ENCODE measurements at regions not wholly inside any gene's neighbourhood (a gene's known extent, or its start where the extent isn't known, plus 50 kb on each side); places are given as distances from the start of the nearest gene placed in this dataset.

- Mint-ChIP-seq H3K36me3 (no peaks in the 10 kb centered on the region), H3K27ac (no peak overlapping the region), H3K27me3 (ENCODE audit: low read depth) (peaks cover 4% of the 10 kb centered on the region), H3K9me3 (peaks cover 3% of the 10 kb centered on the region), H3K4me1 (no peaks in the 10 kb centered on the region), H3K4me3 (no peak overlapping the region)
- TF ChIP-seq CTCF (IDR thresholded peaks at IDR 0.05; ENCODE audit: unreplicated experiment) = no peak
- DNase-seq (ENCODE audit: low spot score in 2 of 2, unreplicated experiment in 2 of 2) = no peak
Measured at GRCh38 chr7:142689439-142690120, 59.7 kb upstream of the PRSS1 start.

GRCh38 chr7:142685877-142686508, 63.3 kb upstream of the PRSS1 start:
- H3K9me3 Mint-ChIP-seq = peaks cover 3% of the 10 kb centered on the region
- no peak for DNase-seq (ENCODE audit: low spot score in 2 of 2, unreplicated experiment in 2 of 2)
- H3K4me3 Mint-ChIP-seq = no peak overlapping the region
- no peaks in the 10 kb centered on the region for H3K36me3 Mint-ChIP-seq
- no peak for TF ChIP-seq CTCF (IDR thresholded peaks at IDR 0.05; ENCODE audit: unreplicated experiment)
- no peak overlapping the region for H3K27ac Mint-ChIP-seq
- no peaks in the 10 kb centered on the region for H3K4me1 Mint-ChIP-seq
- H3K27me3 Mint-ChIP-seq (ENCODE audit: low read depth) = peaks cover 6% of the 10 kb centered on the region

GRCh38 chr7:142681314-142682092, 67.8 kb upstream of the PRSS1 start:
- no peak for DNase-seq (ENCODE audit: low spot score in 2 of 2, unreplicated experiment in 2 of 2)
- Mint-ChIP-seq H3K27me3 (ENCODE audit: low read depth) (peaks cover 2% of the 10 kb centered on the region), H3K4me3 (no peak overlapping the region), H3K9me3 (peaks cover 21% of the 10 kb centered on the region), H3K36me3 (peaks cover 1% of the 10 kb centered on the region), H3K27ac (no peak overlapping the region), H3K4me1 (no peaks in the 10 kb centered on the region)
- TF ChIP-seq CTCF (IDR thresholded peaks at IDR 0.05; ENCODE audit: unreplicated experiment) = no peak

- H3K27ac Mint-ChIP-seq = no peak overlapping the region
- no peak for TF ChIP-seq CTCF (IDR thresholded peaks at IDR 0.05; ENCODE audit: unreplicated experiment)
- peaks cover 2% of the 10 kb centered on the region for H3K27me3 Mint-ChIP-seq (ENCODE audit: low read depth)
- no peak overlapping the region for H3K4me3 Mint-ChIP-seq
- DNase-seq (ENCODE audit: low spot score in 2 of 2, unreplicated experiment in 2 of 2) = no peak
- no peaks in the 10 kb centered on the region for H3K36me3 Mint-ChIP-seq
- peaks cover 4% of the 10 kb centered on the region for H3K9me3 Mint-ChIP-seq
- H3K4me1 Mint-ChIP-seq = no peaks in the 10 kb centered on the region
Measured at GRCh38 chr7:142671506-142671905, 77.8 kb upstream of the PRSS1 start.

GRCh38 chr7:142670511-142670910, 78.8 kb upstream of the PRSS1 start:
- Mint-ChIP-seq H3K27me3 (ENCODE audit: low read depth) (peaks cover 2% of the 10 kb centered on the region), H3K36me3 (no peaks in the 10 kb centered on the region), H3K9me3 (peaks cover 4% of the 10 kb centered on the region), H3K4me1 (no peaks in the 10 kb centered on the region), H3K4me3 (no peak overlapping the region), H3K27ac (no peak overlapping the region)
- no peak for DNase-seq (ENCODE audit: low spot score in 2 of 2, unreplicated experiment in 2 of 2)
- no peak for TF ChIP-seq CTCF (IDR thresholded peaks at IDR 0.05; ENCODE audit: unreplicated experiment)

Measured in mesothelial cell of epicardium (in vitro differentiated cells).